Neural cell (in vitro differentiated cells): ENCODE measurements at regions not wholly inside any gene's neighbourhood (a gene's known extent, or its start where the extent isn't known, plus 50 kb on each side); places are given as distances from the start of the nearest gene placed in this dataset.

Experiments used
- EP300 ChIP-seq: fragments of 450-650 bp; conservative IDR thresholded peaks from 2 replicates; pipeline ENCODE4 v1.6.1; 2014; ENCODE audit warnings: antibody characterized with exemption, mild to moderate bottlenecking, moderate library complexity; ENCODE audit not compliant: poor library complexity, severe bottlenecking
- SMC3 ChIP-seq: fragments of 450-650 bp; conservative IDR thresholded peaks from 2 replicates; pipeline ENCODE4 v1.6.1; 2014; ENCODE audit warnings: antibody characterized with exemption, mild to moderate bottlenecking, moderate library complexity; ENCODE audit not compliant: poor library complexity
- TAF1 ChIP-seq: IDR thresholded peaks from 2 replicates; pipeline ENCODE4 v1.6.1; 2012; ENCODE audit warnings: low read depth
- TF ChIP-seq, protein P1 (sequence below): fragments of 450-650 bp; IDR thresholded peaks from 2 replicates; pipeline ENCODE4 v1.5.1; 2014; ENCODE audit warnings: antibody characterized with exemption, mild to moderate bottlenecking, moderate library complexity; ENCODE audit not compliant: poor library complexity, severe bottlenecking

DNA sequence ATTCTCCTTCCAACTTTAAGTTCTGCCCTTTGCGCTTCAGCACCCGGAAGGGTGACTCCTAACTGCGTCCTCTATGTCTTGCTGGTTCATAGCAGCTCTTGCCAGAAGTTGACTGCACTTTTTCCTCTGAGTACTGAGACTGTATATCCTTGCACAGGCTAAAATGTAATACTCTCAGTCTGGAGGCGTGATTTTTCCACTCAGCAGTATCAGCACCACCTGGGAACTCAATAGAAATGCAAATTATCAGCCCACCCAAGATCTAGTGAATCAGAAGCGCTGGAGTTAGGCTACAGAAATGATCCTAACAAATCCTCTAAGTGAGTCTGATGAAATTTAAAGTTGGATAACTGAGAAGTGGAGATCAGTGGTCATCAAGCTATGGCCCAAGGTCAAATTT, 1611.9 kb upstream of the SLC10A2 start:
- TF ChIP-seq TAF1 (no peak), SMC3 (no peak), EP300 (no peak)
- TF ChIP-seq, protein P1, sequence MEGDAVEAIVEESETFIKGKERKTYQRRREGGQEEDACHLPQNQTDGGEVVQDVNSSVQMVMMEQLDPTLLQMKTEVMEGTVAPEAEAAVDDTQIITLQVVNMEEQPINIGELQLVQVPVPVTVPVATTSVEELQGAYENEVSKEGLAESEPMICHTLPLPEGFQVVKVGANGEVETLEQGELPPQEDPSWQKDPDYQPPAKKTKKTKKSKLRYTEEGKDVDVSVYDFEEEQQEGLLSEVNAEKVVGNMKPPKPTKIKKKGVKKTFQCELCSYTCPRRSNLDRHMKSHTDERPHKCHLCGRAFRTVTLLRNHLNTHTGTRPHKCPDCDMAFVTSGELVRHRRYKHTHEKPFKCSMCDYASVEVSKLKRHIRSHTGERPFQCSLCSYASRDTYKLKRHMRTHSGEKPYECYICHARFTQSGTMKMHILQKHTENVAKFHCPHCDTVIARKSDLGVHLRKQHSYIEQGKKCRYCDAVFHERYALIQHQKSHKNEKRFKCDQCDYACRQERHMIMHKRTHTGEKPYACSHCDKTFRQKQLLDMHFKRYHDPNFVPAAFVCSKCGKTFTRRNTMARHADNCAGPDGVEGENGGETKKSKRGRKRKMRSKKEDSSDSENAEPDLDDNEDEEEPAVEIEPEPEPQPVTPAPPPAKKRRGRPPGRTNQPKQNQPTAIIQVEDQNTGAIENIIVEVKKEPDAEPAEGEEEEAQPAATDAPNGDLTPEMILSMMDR, result no peak
